HG02623 (cell line): ENCODE measurements at regions not wholly inside any gene's neighbourhood (a gene's known extent, or its start where the extent isn't known, plus 50 kb on each side); places are given as distances from the start of the nearest gene placed in this dataset.

ENCODE experiments used
- ATAC-seq: cut with Tn5 transposase; IDR thresholded peaks from one replicate; pipeline ENCODE4 v1.9.1; 2021; ENCODE audit warnings: moderate library complexity; ENCODE audit not compliant: unreplicated experiment

- no peak for ATAC-seq
These were observed 268.9 kb downstream of the MRPL39 start for GRCh38 chr21:25338415-25338814.

GRCh38 chr21:25334046-25334730, 273.1 kb downstream of the MRPL39 start:
- no peak for ATAC-seq

GRCh38 chr21:25331286-25331685, 276.0 kb downstream of the MRPL39 start:
- ATAC-seq: no peak

GRCh38 chr21:25330266-25330665, 277.0 kb downstream of the MRPL39 start:
- no peak for ATAC-seq

GRCh38 chr21:25329227-25329825, 278.0 kb downstream of the MRPL39 start:
- ATAC-seq: no peak

GRCh38 chr21:25328736-25329135, 278.5 kb downstream of the MRPL39 start:
- no peak for ATAC-seq

GRCh38 chr21:25326181-25326580, 281.1 kb downstream of the MRPL39 start:
- no peak for ATAC-seq

GRCh38 chr21:25324666-25325065, 282.6 kb downstream of the MRPL39 start:
- no peak for ATAC-seq

GRCh38 chr21:25323356-25323949, 283.8 kb downstream of the MRPL39 start:
- no peak for ATAC-seq

GRCh38 chr21:25314247-25314646, 293.0 kb downstream of the MRPL39 start:
- ATAC-seq: peak; percentile 43

- ATAC-seq: peak; percentile 37
These were observed 293.5 kb downstream of the MRPL39 start for GRCh38 chr21:25313829-25314228.

- no peak for ATAC-seq
These were observed 299.8 kb downstream of the MRPL39 start for GRCh38 chr21:25307489-25307888.

- no peak for ATAC-seq
These were observed 302.7 kb downstream of the MRPL39 start for GRCh38 chr21:25304611-25305010.

- ATAC-seq: no peak
These were observed 306.6 kb downstream of the MRPL39 start for GRCh38 chr21:25300632-25301031.

GRCh38 chr21:25298512-25299491, 308.5 kb downstream of the MRPL39 start:
- ATAC-seq: peak; percentile 89

- no peak for ATAC-seq
These were observed 310.2 kb downstream of the MRPL39 start for GRCh38 chr21:25297117-25297516.

GRCh38 chr21:25296252-25296651, 311.0 kb downstream of the MRPL39 start:
- ATAC-seq: no peak

GRCh38 chr21:25292396-25292795, 314.9 kb downstream of the MRPL39 start:
- no peak for ATAC-seq

GRCh38 chr21:25283720-25284119, 323.6 kb downstream of the MRPL39 start:
- no peak for ATAC-seq

- ATAC-seq: no peak
These were observed 326.1 kb downstream of the MRPL39 start for GRCh38 chr21:25281134-25281533.

- ATAC-seq: no peak
These were observed 327.2 kb downstream of the MRPL39 start for GRCh38 chr21:25280061-25280460.
